ENCODE measurements at regions not wholly inside any gene's neighbourhood (a gene's known extent, or its start where the extent isn't known, plus 50 kb on each side); places are given as distances from the start of the nearest gene placed in this dataset.

- Histone ChIP-seq H3K27me3 (ENCODE audit: control insufficient read depth, insufficient read depth, low read length) (no peaks in the 10 kb centered on the region), H3K4me3 (ENCODE audit: low read depth, low read length) (no peak overlapping the region), H3K4me1 (ENCODE audit: control insufficient read depth, insufficient read depth, low read length) (peaks cover 2% of the 10 kb centered on the region), H3K36me3 (ENCODE audit: control insufficient read depth, insufficient read depth, low read length) (no peaks in the 10 kb centered on the region), H3K9ac (ENCODE audit: low read depth, low read length) (no peak overlapping the region), H3K9me3 (ENCODE audit: control insufficient read depth, insufficient read depth, low read length) (no peaks in the 10 kb centered on the region)
Observed at GRCh38 chr12:118711185-118711584, 270.2 kb upstream of the SRRM4 start.

GRCh38 chr12:118714051-118714460, 267.3 kb upstream of the SRRM4 start:
- no peaks in the 10 kb centered on the region for H3K27me3 ChIP-seq (ENCODE audit: control insufficient read depth, insufficient read depth, low read length)
- no peaks in the 10 kb centered on the region for H3K9me3 ChIP-seq (ENCODE audit: control insufficient read depth, insufficient read depth, low read length)
- no peak overlapping the region for H3K9ac ChIP-seq (ENCODE audit: low read depth, low read length)

GRCh38 chr12:118714500-118714899, 266.8 kb upstream of the SRRM4 start:
- H3K9me3 ChIP-seq (ENCODE audit: control insufficient read depth, insufficient read depth, low read length) = no peaks in the 10 kb centered on the region
- H3K9ac ChIP-seq (ENCODE audit: low read depth, low read length) = no peak overlapping the region
- no peaks in the 10 kb centered on the region for H3K27me3 ChIP-seq (ENCODE audit: control insufficient read depth, insufficient read depth, low read length)
- H3K4me3 ChIP-seq (ENCODE audit: low read depth, low read length) = no peak overlapping the region
- H3K4me1 ChIP-seq (ENCODE audit: control insufficient read depth, insufficient read depth, low read length) = peaks cover 2% of the 10 kb centered on the region
- no peaks in the 10 kb centered on the region for H3K36me3 ChIP-seq (ENCODE audit: control insufficient read depth, insufficient read depth, low read length)

More at GRCh38 chr12:118714051-118714460, 267.3 kb upstream of the SRRM4 start:
- peaks cover 2% of the 10 kb centered on the region for H3K4me1 ChIP-seq (ENCODE audit: control insufficient read depth, insufficient read depth, low read length)
- H3K36me3 ChIP-seq (ENCODE audit: control insufficient read depth, insufficient read depth, low read length) = no peaks in the 10 kb centered on the region
- no peak overlapping the region for H3K4me3 ChIP-seq (ENCODE audit: low read depth, low read length)

GRCh38 chr12:118715647-118716046, 265.7 kb upstream of the SRRM4 start:
- Histone ChIP-seq H3K36me3 (ENCODE audit: control insufficient read depth, insufficient read depth, low read length) (no peaks in the 10 kb centered on the region), H3K4me1 (ENCODE audit: control insufficient read depth, insufficient read depth, low read length) (peaks cover 2% of the 10 kb centered on the region), H3K4me3 (ENCODE audit: low read depth, low read length) (no peak overlapping the region), H3K9me3 (ENCODE audit: control insufficient read depth, insufficient read depth, low read length) (no peaks in the 10 kb centered on the region), H3K27me3 (ENCODE audit: control insufficient read depth, insufficient read depth, low read length) (no peaks in the 10 kb centered on the region), H3K9ac (ENCODE audit: low read depth, low read length) (no peak overlapping the region)

- Histone ChIP-seq H3K9me3 (ENCODE audit: control insufficient read depth, insufficient read depth, low read length) (no peaks in the 10 kb centered on the region), H3K27me3 (ENCODE audit: control insufficient read depth, insufficient read depth, low read length) (no peaks in the 10 kb centered on the region), H3K36me3 (ENCODE audit: control insufficient read depth, insufficient read depth, low read length) (no peaks in the 10 kb centered on the region), H3K4me3 (ENCODE audit: low read depth, low read length) (no peak overlapping the region), H3K4me1 (ENCODE audit: control insufficient read depth, insufficient read depth, low read length) (no peaks in the 10 kb centered on the region), H3K9ac (ENCODE audit: low read depth, low read length) (no peak overlapping the region)
Observed at GRCh38 chr12:118727196-118727978, 254.0 kb upstream of the SRRM4 start.

- no peak overlapping the region for H3K9ac ChIP-seq (ENCODE audit: low read depth, low read length)
- H3K36me3 ChIP-seq (ENCODE audit: control insufficient read depth, insufficient read depth, low read length) = no peaks in the 10 kb centered on the region
- no peaks in the 10 kb centered on the region for H3K27me3 ChIP-seq (ENCODE audit: control insufficient read depth, insufficient read depth, low read length)
- no peak overlapping the region for H3K4me3 ChIP-seq (ENCODE audit: low read depth, low read length)
- no peaks in the 10 kb centered on the region for H3K9me3 ChIP-seq (ENCODE audit: control insufficient read depth, insufficient read depth, low read length)
- H3K4me1 ChIP-seq (ENCODE audit: control insufficient read depth, insufficient read depth, low read length) = no peaks in the 10 kb centered on the region
Observed at GRCh38 chr12:118727979-118728366, 253.4 kb upstream of the SRRM4 start.

GRCh38 chr12:118734266-118734665, 247.1 kb upstream of the SRRM4 start:
- H3K9ac ChIP-seq (ENCODE audit: low read depth, low read length) = no peak overlapping the region
- H3K36me3 ChIP-seq (ENCODE audit: control insufficient read depth, insufficient read depth, low read length) = no peaks in the 10 kb centered on the region
- no peaks in the 10 kb centered on the region for H3K9me3 ChIP-seq (ENCODE audit: control insufficient read depth, insufficient read depth, low read length)
- H3K4me1 ChIP-seq (ENCODE audit: control insufficient read depth, insufficient read depth, low read length) = no peaks in the 10 kb centered on the region
- H3K4me3 ChIP-seq (ENCODE audit: low read depth, low read length) = no peak overlapping the region
- H3K27me3 ChIP-seq (ENCODE audit: control insufficient read depth, insufficient read depth, low read length) = no peaks in the 10 kb centered on the region

GRCh38 chr12:118737985-118738540, 243.3 kb upstream of the SRRM4 start:
- H3K36me3 ChIP-seq (ENCODE audit: control insufficient read depth, insufficient read depth, low read length) = no peaks in the 10 kb centered on the region
- no peak overlapping the region for H3K9ac ChIP-seq (ENCODE audit: low read depth, low read length)

GRCh38 chr12:118741194-118741593, 240.1 kb upstream of the SRRM4 start:
- Histone ChIP-seq H3K9me3 (ENCODE audit: control insufficient read depth, insufficient read depth, low read length) (no peaks in the 10 kb centered on the region), H3K36me3 (ENCODE audit: control insufficient read depth, insufficient read depth, low read length) (no peaks in the 10 kb centered on the region), H3K9ac (ENCODE audit: low read depth, low read length) (no peak overlapping the region), H3K4me1 (ENCODE audit: control insufficient read depth, insufficient read depth, low read length) (peaks cover 3% of the 10 kb centered on the region), H3K4me3 (ENCODE audit: low read depth, low read length) (no peak overlapping the region), H3K27me3 (ENCODE audit: control insufficient read depth, insufficient read depth, low read length) (no peaks in the 10 kb centered on the region)

More at GRCh38 chr12:118737985-118738540, 243.3 kb upstream of the SRRM4 start:
- H3K9me3 ChIP-seq (ENCODE audit: control insufficient read depth, insufficient read depth, low read length) = no peaks in the 10 kb centered on the region
- peaks cover 3% of the 10 kb centered on the region for H3K4me1 ChIP-seq (ENCODE audit: control insufficient read depth, insufficient read depth, low read length)
- no peak overlapping the region for H3K4me3 ChIP-seq (ENCODE audit: low read depth, low read length)
- H3K27me3 ChIP-seq (ENCODE audit: control insufficient read depth, insufficient read depth, low read length) = no peaks in the 10 kb centered on the region

GRCh38 chr12:118742431-118742830, 238.9 kb upstream of the SRRM4 start:
- Histone ChIP-seq H3K36me3 (ENCODE audit: control insufficient read depth, insufficient read depth, low read length) (no peaks in the 10 kb centered on the region), H3K4me1 (ENCODE audit: control insufficient read depth, insufficient read depth, low read length) (peaks cover 3% of the 10 kb centered on the region), H3K27me3 (ENCODE audit: control insufficient read depth, insufficient read depth, low read length) (no peaks in the 10 kb centered on the region), H3K9me3 (ENCODE audit: control insufficient read depth, insufficient read depth, low read length) (no peaks in the 10 kb centered on the region), H3K9ac (ENCODE audit: low read depth, low read length) (no peak overlapping the region), H3K4me3 (ENCODE audit: low read depth, low read length) (no peak overlapping the region)

- H3K4me1 ChIP-seq (ENCODE audit: control insufficient read depth, insufficient read depth, low read length) = peaks cover 3% of the 10 kb centered on the region
- no peaks in the 10 kb centered on the region for H3K9me3 ChIP-seq (ENCODE audit: control insufficient read depth, insufficient read depth, low read length)
Observed at GRCh38 chr12:118743896-118744700, 237.2 kb upstream of the SRRM4 start.

More at GRCh38 chr12:118743896-118744700, 237.2 kb upstream of the SRRM4 start:
- no peak overlapping the region for H3K9ac ChIP-seq (ENCODE audit: low read depth, low read length)
- no peak overlapping the region for H3K4me3 ChIP-seq (ENCODE audit: low read depth, low read length)
- H3K27me3 ChIP-seq (ENCODE audit: control insufficient read depth, insufficient read depth, low read length) = no peaks in the 10 kb centered on the region
- no peaks in the 10 kb centered on the region for H3K36me3 ChIP-seq (ENCODE audit: control insufficient read depth, insufficient read depth, low read length)
